Pons (tissue), 1 donor: ENCODE measurements at regions not wholly inside any gene's neighbourhood (a gene's known extent, or its start where the extent isn't known, plus 50 kb on each side); places are given as distances from the start of the nearest gene placed in this dataset.

ENCODE experiments used
- DNase-seq: peaks from one replicate; pipeline ENCODE4 v3.0.0-alpha.2; 2016; ENCODE audit warnings: low spot score

DNA sequence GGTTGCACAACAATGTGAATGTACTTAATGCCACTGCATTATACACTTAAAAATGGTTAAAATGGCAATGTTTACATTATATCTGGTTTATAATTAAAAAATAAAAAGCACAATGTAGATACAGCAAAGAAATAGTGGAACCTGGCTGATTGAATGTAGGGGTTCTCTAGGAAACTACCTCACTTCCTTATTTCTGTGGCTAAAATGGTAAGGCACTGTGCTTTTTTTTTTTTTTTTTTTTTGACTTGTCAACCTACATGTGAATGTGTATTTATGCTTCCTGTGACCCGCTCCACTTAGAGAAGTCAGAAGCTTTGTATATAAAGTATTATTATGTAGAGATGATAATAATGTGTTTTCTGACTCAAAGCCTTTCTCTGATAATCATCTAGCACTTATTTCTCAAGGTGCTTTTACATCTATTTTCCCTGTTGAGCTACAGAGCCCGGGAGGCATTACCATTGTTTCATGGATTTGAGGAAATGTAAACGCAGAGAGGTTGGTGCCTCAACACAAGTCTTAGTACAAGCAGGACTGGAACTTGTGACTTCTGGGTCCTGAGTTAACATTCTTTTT is 55.0 kb downstream of the SOX4 start:
- DNase-seq: no peak

GRCh38 chr6:21653323-21653722 is 59.8 kb downstream of the SOX4 start:
- DNase-seq: no peak

- no peak for DNase-seq
Observed at GRCh38 chr6:21653905-21654304, 60.4 kb downstream of the SOX4 start.

GRCh38 chr6:21654361-21654760 is 60.8 kb downstream of the SOX4 start:
- DNase-seq: no peak

GRCh38 chr6:21663966-21664313 is 70.4 kb downstream of the SOX4 start:
- no peak for DNase-seq

GRCh38 chr6:21664314-21665109 is 71.0 kb downstream of the SOX4 start:
- no peak for DNase-seq

DNA sequence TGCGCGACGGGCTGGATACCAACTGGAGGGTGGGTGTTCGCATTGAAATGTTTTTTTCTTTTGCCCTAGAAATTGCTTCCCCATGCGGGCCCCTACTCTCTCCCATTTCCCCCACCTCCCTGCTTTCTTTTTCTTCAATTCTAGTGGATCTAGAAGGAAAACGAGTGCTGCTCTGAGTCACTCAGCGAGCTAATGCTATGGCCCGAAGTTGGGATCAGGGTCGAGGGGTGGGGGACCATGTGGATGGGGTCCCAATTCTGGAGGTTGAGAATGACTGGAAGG is 71.5 kb downstream of the SOX4 start:
- DNase-seq: no peak

GRCh38 chr6:21665392-21666200 is 72.0 kb downstream of the SOX4 start:
- DNase-seq: no peak

DNA sequence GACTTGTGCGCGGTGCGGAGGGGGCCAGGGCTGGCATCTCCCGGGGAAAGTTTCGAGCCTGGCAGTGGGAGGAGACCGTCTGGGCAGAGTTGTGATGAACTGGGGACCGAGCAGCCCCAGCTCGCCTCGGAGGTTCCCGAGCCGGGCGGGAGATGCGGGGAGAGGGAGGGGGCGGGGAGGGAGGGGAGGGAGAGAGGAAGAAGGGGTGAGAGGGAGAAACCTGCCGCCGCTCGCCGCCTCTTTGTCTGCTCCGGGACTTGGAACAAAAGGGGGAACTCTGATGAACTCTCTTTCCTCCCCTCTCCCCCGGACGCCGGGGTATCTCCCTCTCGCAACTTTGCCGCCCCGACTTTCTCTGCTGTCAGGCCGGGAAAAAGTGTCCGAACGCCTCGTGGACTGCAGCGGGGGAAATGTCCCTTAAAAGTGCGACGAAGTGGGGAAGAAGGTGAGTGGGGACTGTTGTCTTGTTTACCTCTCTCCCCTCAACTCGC is 72.7 kb downstream of the SOX4 start:
- no peak for DNase-seq

DNA sequence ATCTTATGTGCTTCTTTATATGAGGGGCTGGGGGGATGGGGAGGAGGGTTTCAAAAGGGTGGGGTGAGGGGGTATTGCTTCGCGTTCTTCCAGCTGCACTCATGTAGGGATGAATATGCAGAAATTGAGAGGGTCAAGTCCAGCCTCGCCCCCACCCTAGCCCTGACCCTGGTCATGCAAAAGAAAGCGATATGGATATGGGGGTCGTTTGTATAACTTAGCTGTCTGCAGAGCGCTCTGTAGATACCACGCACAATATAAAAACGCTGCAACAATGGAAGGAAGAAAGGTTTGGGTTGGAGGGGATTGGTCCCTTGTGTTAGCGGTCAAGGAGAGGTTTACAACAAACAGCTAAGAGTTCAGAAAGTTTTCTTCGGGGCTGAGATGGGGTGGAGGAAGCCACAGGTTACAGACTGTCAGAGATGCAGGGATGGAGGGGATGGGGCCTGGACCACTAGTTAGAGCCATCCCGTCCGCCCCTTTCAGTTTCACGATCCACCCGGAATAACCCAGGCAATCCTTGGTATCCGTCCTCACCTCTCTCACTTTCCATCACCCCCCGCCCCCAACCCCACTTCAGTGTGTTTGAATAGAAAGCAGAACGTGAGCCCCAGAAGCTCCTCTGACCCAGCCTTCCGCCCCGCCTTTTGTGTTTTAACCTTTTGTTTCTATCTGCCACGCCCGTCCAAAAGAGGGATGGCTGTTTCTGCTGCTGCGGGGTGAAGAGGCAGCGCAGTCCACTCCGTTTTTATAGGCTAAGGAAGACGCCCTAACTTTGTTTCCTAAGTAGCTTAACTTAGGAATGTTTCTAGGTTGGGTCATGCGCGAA is 73.5 kb downstream of the SOX4 start:
- no peak for DNase-seq

DNA sequence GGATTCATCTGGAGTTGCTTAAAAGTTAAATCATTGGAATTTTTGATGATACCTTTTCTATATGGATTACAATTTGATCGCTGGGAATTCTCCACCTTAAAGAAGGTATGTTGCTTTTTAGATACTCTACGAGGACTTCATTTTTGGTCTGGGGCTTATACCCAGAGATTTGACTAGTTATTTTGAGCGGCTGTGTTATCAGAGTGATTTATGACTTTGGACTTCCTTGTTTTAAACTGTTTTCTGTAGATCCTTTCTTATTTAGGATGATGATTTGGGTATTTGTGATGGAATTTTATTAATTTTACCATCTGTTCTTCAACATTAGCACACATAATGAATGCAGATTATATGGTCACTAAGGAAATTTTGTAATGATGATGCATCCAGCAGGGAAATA is 75.2 kb downstream of the SOX4 start:
- DNase-seq: no peak

- DNase-seq: no peak
Observed at GRCh38 chr6:21676769-21677168, 83.2 kb downstream of the SOX4 start.

DNA sequence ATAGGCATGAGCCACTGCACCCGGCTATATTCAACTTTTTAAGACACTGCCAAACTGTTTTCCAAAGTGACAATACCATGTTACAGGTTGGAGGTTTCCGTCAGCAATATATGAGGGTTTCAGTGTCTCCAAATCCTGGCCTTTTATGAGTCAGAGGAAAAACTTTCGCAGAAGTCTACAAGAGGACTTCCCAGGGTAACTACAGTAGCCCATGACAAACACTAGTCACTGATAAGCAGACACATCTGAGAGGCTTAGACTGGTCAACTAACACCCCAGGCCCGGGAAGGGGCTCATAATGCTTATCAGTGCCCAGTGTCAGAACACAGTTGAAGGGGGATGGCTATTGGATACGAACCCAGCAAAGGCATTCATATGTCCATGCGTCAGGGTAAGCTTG is 85.4 kb downstream of the SOX4 start:
- no peak for DNase-seq

GRCh38 chr6:21679761-21680265 is 86.3 kb downstream of the SOX4 start:
- DNase-seq: no peak

DNA sequence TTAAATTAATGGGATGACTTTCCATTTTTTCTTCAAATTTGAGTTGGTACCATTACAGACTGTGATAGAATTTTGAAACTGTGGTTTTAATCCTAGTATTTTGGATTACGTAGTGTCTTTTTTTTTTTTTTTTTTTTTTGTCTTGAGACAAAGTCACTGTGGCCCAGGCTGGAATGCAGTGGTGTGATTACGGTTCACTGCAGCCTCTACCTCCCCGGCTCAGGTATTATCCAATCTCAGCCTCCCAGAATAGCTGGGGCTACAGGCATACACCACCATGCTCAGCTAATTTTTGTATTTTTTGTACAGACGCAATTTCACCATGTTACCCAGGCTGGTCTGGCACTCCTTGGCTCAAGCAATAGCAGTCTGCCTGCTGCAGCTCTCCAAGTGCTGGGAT is 87.1 kb downstream of the SOX4 start:
- DNase-seq: no peak

DNA sequence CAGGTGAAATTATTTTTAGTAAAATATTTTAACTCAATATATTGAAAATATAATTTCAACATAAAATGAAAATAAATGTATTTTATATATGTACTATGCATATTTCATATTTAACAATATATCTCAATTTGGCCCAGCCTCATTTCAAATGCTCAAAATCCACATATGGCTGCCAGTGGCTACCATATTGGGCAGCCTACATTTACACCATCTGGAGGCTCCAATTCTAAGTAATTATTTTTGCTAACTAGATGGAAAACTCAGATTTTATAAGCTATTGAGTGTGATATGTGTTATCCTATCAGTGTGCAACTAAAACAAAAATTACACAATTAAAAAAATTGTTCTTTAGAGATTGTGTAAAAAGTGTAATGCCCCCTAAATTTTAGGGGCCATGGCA is 96.9 kb downstream of the SOX4 start:
- DNase-seq: no peak

- DNase-seq: no peak
Observed at GRCh38 chr6:21691685-21692346, 98.3 kb downstream of the SOX4 start.

DNA sequence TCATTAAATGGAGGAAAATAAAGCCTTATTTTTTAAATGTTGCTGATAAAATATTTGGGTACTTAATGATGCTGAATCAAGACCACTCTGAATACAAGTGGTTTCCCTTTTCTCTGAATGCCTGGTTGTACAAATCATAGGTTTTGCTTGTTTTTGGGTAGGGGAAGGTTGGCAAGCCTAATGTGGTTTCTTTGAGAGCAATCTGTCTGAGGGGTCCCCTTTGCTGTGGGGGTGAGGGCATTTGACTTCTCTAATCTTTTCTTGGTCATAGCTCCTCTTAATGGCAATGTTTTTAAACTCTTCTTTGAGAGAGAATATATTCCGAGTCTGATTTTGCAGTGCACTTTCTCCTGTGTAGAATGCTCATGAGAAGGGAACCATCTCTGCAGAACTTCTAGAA is 99.2 kb downstream of the SOX4 start:
- no peak for DNase-seq

GRCh38 chr6:21694168-21694567 is 100.6 kb downstream of the SOX4 start:
- DNase-seq: no peak

DNA sequence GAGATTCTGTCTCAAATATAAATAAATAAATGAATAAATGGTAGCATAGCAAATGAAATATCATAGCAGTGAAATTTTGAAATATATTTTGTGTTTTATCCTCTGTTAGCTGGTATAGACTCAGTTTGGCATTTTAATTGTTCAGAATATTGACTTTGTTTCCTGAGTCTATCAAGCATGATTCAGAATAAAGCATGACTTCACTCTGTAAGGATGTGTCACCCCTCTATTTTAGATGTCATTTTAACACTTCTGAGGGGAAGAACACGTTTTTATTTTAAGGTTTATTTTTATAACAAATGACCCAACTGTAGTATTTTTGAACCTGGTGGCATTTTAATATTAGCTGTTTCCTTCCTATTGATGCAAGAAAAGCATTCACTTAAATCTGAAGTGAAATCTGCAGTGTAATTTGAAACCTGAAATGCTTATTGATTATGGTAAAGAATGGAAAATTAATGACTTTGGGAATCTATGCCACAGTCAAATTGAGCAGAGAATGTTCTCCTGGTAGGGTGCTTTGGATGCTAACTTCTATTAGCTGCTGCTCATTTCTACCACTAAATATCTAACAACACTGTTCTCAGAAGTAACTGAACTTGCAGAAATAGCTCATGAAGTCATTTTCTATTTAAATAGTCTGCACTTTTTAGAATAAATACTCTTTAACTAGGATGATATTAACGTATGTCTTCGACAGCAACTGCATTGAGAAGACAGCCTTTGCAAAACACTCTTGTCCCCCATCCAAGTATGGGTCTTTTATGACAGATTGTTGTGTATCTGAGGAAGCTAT is 114.2 kb downstream of the SOX4 start:
- DNase-seq: no peak

DNA sequence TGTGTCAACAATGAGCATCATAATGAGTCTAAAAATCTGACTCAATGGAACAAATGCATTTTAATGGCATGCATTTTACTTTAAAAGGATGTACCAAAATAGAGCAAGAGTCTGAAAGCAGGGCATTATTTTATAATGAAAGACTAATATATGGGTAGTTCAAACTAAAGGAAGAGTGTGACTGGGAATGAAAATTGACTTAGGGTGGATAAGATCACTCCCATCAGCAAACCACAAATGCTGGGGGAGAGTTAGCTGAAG is 114.7 kb downstream of the SOX4 start:
- DNase-seq: no peak
